Erythroblast (primary cell): ENCODE measurements at regions not wholly inside any gene's neighbourhood (a gene's known extent, or its start where the extent isn't known, plus 50 kb on each side); places are given as distances from the start of the nearest gene placed in this dataset.

Experiments
- GATA1 ChIP-seq: IDR thresholded peaks from 2 replicates; pipeline ENCODE4 v1.6.1; 2011; ENCODE audit warnings: low read depth, mild to moderate bottlenecking, control low read depth, low read length, moderate library complexity
- POLR2A ChIP-seq: IDR thresholded peaks from 2 replicates; pipeline ENCODE4 v1.6.1; 2011; ENCODE audit warnings: mild to moderate bottlenecking, low read length

DNA sequence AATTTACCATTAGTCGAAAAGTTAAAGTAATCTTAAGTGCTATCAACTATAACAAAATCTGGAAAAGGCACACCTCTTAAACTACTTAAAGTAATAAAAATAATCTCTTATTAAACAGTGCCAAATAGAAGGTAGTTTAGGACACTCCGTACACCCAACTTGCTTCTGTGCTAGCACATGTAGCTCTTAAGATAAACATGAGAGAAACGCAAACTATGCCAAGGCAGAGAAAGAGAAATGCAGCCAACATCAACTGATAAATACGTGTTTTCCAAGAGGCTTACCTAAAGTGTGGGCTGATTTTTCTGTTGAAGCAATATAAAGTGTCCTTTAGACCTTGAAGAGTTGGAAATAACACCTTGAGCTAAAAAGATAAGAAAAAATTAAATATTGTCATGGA, 480.6 kb upstream of the DAB2 start:
- no peak for TF ChIP-seq POLR2A
- TF ChIP-seq GATA1: no peak
